HUES48 (cell line): ENCODE measurements at regions not wholly inside any gene's neighbourhood (a gene's known extent, or its start where the extent isn't known, plus 50 kb on each side); places are given as distances from the start of the nearest gene placed in this dataset.
A peak's percentile ranks its signal among the peaks of the same experiment; 100 is the strongest.

Source experiments
- H3K27ac ChIP-seq: one replicate; pipeline ENCODE4 v1.7.0; 2013; ENCODE audit warnings: low read depth, low read length, inconsistent platforms
- H3K27me3 ChIP-seq: 2 replicates; pipeline ENCODE4 v1.6.1; 2013; ENCODE audit warnings: mild to moderate bottlenecking, low read length; ENCODE audit not compliant: control insufficient read depth, insufficient read depth
- H3K36me3 ChIP-seq: 2 replicates; pipeline ENCODE4 v1.6.1; 2013; ENCODE audit warnings: low read length; ENCODE audit not compliant: control insufficient read depth, insufficient read depth
- H3K4me1 ChIP-seq: 2 replicates; pipeline ENCODE4 v1.6.1; 2013; ENCODE audit warnings: mild to moderate bottlenecking, low read length; ENCODE audit not compliant: control insufficient read depth, insufficient read depth
- H3K4me3 ChIP-seq: 2 replicates; pipeline ENCODE4 v1.5.1; 2013; ENCODE audit warnings: mild to moderate bottlenecking, low read depth, low read length
- H3K9ac ChIP-seq: 2 replicates; pipeline ENCODE4 v1.6.1; 2013; ENCODE audit warnings: mild to moderate bottlenecking, low read depth, low read length, moderate library complexity
- H3K9me3 ChIP-seq: 2 replicates; pipeline ENCODE4 v1.6.1; 2013; ENCODE audit warnings: low read length; ENCODE audit not compliant: control insufficient read depth, insufficient read depth

- Histone ChIP-seq H3K4me3 (no peak overlapping the region), H3K9ac (no peak overlapping the region), H3K4me1 (no peaks in the 10 kb centered on the region), H3K9me3 (peaks cover 16% of the 10 kb centered on the region), H3K27ac (no peak overlapping the region), H3K27me3 (no peaks in the 10 kb centered on the region), H3K36me3 (no peaks in the 10 kb centered on the region)
Observed at GRCh38 chr15:93399121-93399520, 310.1 kb upstream of the RGMA start.

DNA sequence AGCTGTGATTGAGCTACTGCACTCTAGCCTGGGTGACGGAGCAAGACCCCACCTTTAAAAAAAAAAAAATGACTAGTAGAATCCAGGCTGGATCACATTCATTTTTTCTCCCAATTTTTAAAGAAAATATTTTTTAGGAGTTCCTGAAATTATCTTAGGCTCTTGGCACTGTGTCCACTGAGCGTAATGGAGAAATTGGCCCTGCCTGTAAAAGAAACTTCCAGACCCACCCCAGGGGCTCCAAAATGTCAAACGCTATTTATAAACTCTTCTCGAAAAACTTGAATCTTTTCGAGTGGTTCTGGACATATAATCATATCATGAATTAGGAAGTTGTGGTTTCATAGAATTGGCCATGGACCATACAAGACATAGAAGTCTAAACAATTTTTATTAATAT is 300.2 kb upstream of the RGMA start:
- no peak overlapping the region for H3K9ac ChIP-seq
- H3K27ac ChIP-seq = no peak overlapping the region
- H3K4me1 ChIP-seq = no peaks in the 10 kb centered on the region

GRCh38 chr15:93384886-93385285 is 295.9 kb upstream of the RGMA start:
- H3K9ac ChIP-seq = no peak overlapping the region

More for the DNA sequence above, 300.2 kb upstream of the RGMA start:
- H3K27me3 ChIP-seq = no peaks in the 10 kb centered on the region
- H3K36me3 ChIP-seq = no peaks in the 10 kb centered on the region
- no peak overlapping the region for H3K4me3 ChIP-seq
- no peaks in the 10 kb centered on the region for H3K9me3 ChIP-seq

GRCh38 chr15:93382200-93382820 is 293.3 kb upstream of the RGMA start:
- no peak overlapping the region for H3K4me3 ChIP-seq
- H3K9ac ChIP-seq = no peak overlapping the region
- no peaks in the 10 kb centered on the region for H3K36me3 ChIP-seq
- H3K27me3 ChIP-seq = no peaks in the 10 kb centered on the region
- H3K4me1 ChIP-seq = 0 out of 2 replicates have a peak, but pooled peaks cover 4% of the 10 kb centered on the region
- no peak overlapping the region for H3K27ac ChIP-seq
- no peaks in the 10 kb centered on the region for H3K9me3 ChIP-seq

More at GRCh38 chr15:93384886-93385285, 295.9 kb upstream of the RGMA start:
- no peak overlapping the region for H3K4me3 ChIP-seq
- H3K9me3 ChIP-seq = no peaks in the 10 kb centered on the region
- no peaks in the 10 kb centered on the region for H3K4me1 ChIP-seq
- H3K27ac ChIP-seq = no peak overlapping the region
- H3K36me3 ChIP-seq = no peaks in the 10 kb centered on the region
- H3K27me3 ChIP-seq = no peaks in the 10 kb centered on the region

GRCh38 chr15:93378558-93378957 is 289.5 kb upstream of the RGMA start:
- no peak overlapping the region for H3K27ac ChIP-seq
- H3K4me1 ChIP-seq = 0 out of 2 replicates have a peak, but pooled peaks cover 4% of the 10 kb centered on the region
- no peaks in the 10 kb centered on the region for H3K9me3 ChIP-seq
- no peak overlapping the region for H3K4me3 ChIP-seq
- no peaks in the 10 kb centered on the region for H3K27me3 ChIP-seq
- H3K36me3 ChIP-seq = no peaks in the 10 kb centered on the region
- H3K9ac ChIP-seq = no peak overlapping the region

DNA sequence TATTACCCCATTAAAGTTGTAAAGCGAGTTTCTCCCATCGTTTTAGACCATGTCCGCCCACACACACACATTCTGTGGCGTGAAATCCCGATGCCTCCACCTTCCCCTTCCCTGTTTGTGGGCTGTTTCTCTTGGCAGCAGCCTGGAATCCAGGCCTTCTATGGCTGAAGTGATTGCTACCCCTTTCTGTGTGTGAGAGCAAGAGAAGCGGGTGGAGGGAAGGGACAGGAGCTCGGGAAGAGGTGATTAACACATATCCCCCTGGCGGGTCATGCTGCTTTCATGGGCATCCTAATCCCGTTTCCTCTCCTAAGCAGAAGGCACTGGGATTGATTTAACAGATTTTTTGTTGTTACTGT is 283.8 kb upstream of the RGMA start:
- Histone ChIP-seq H3K36me3 (no peaks in the 10 kb centered on the region), H3K9ac (no peak overlapping the region), H3K27ac (no peak overlapping the region), H3K27me3 (no peaks in the 10 kb centered on the region), H3K4me1 (no peaks in the 10 kb centered on the region), H3K9me3 (no peaks in the 10 kb centered on the region), H3K4me3 (no peak overlapping the region)

DNA sequence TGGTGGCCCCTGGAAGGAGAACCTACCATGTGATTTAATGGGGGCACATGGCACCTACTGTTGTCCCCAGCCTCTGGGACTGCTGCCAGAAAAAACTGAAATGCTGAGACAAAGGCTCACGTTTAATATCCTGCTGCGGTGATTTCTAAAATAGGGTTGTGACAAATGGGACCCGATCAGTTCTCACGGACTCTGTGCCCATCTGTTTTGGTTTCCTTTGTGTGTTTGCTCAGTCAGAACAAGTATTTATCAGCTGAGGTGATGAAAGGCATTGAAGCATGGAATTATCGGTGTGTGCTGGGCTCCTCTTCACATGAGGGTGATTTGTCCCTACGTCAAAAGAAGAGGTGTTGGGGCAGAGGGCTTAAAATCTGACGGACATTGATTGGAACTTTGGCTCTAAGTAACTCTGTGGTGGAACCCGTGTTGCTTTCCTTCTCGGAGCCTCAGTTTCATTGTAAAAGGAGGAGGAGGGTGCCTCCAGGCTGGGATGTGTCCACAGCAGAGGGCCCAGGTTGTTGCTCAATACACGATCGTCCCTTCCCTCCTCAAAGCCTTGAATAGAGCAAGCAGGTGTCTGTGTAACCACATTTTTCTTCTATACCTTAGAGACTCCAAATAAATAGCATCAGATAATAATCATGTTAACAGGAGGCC is 283.3 kb upstream of the RGMA start:
- H3K27me3 ChIP-seq = no peaks in the 10 kb centered on the region
- peaks cover 1% of the 10 kb centered on the region; the same call in 1 of the 2 replicates for H3K4me1 ChIP-seq
- no peaks in the 10 kb centered on the region for H3K9me3 ChIP-seq
- H3K27ac ChIP-seq = no peak overlapping the region
- no peak overlapping the region for H3K9ac ChIP-seq
- H3K36me3 ChIP-seq = no peaks in the 10 kb centered on the region
- H3K4me3 ChIP-seq = no peak overlapping the region

- Histone ChIP-seq H3K9me3 (no peaks in the 10 kb centered on the region), H3K9ac (no peak overlapping the region), H3K4me1 (peaks cover 37% of the 10 kb centered on the region), H3K27me3 (peaks cover 44% of the 10 kb centered on the region), H3K27ac (no peak overlapping the region), H3K4me3 (peak overlapping the region; percentile 32; the same call in 1 of the 2 replicates), H3K36me3 (no peaks in the 10 kb centered on the region)
Observed at GRCh38 chr15:93366387-93367100, 277.5 kb upstream of the RGMA start.

GRCh38 chr15:93362821-93363220 is 273.8 kb upstream of the RGMA start:
- no peak overlapping the region for H3K9ac ChIP-seq
- peak overlapping the region; percentile 42 for H3K27ac ChIP-seq
- no peaks in the 10 kb centered on the region for H3K36me3 ChIP-seq
- peaks cover 50% of the 10 kb centered on the region for H3K4me1 ChIP-seq
- H3K27me3 ChIP-seq = peaks cover 80% of the 10 kb centered on the region
- peak overlapping the region; percentile 39; the same call in 1 of the 2 replicates for H3K4me3 ChIP-seq
- no peaks in the 10 kb centered on the region for H3K9me3 ChIP-seq

DNA sequence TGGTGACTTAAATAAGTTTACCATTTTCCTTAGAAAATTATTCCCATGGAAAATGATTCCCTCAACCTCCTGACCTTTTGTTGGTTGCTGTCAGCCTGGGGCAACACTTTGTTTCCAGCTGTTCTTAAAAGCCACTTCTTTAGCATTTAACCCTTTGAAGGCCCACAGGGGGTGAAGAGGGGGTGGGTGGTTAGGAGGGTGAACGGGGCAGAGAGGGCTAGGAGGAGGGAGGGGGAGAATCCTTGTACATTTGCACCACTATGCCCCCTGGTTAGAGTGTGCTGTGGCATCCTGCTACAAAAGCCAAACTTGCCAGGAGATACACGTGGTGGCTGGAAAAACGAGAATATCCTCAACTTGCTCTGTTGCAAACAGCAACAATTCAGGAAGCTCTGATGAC is 273.2 kb upstream of the RGMA start:
- Histone ChIP-seq H3K9me3 (no peaks in the 10 kb centered on the region), H3K36me3 (no peaks in the 10 kb centered on the region), H3K4me1 (peaks cover 48% of the 10 kb centered on the region), H3K27ac (peak overlapping the region; percentile 42), H3K9ac (no peak overlapping the region), H3K27me3 (peaks cover 87% of the 10 kb centered on the region), H3K4me3 (peak overlapping the region; percentile 39)

DNA sequence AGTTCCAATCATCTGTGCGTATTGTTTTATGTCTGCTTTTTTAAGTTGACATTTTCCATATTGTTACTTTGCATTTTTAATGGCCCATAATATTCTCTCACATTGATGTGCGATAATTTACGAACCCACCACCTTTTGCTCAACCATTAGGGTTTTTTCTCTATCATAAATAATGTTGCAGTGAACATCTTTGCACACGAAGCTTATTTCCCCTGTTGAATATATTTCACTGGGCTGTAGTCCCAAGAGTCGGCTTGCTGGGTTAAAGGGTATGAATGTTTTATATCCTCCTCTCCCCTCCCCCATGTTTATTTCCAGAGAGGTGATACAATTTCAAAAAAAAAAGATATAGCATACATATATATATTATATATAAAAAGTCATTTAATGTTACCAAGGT is 272.7 kb upstream of the RGMA start:
- H3K9ac ChIP-seq = no peak overlapping the region
- no peak overlapping the region for H3K4me3 ChIP-seq
- no peak overlapping the region for H3K27ac ChIP-seq
- no peaks in the 10 kb centered on the region for H3K36me3 ChIP-seq
- peaks cover 43% of the 10 kb centered on the region for H3K4me1 ChIP-seq
- H3K9me3 ChIP-seq = no peaks in the 10 kb centered on the region
- H3K27me3 ChIP-seq = peaks cover 87% of the 10 kb centered on the region
